Limb (tissue), 2 donors: ENCODE measurements at regions not wholly inside any gene's neighbourhood (a gene's known extent, or its start where the extent isn't known, plus 50 kb on each side); places are given as distances from the start of the nearest gene placed in this dataset.
A peak's percentile ranks its signal among the peaks of the same experiment; 100 is the strongest.

Experiments
- DNase-seq, 2 donors: peaks; one replicate each; pipeline ENCODE4 v3.0.0-alpha.2; 2016; ENCODE audit errors: extremely low spot score in 2 of 2

DNA sequence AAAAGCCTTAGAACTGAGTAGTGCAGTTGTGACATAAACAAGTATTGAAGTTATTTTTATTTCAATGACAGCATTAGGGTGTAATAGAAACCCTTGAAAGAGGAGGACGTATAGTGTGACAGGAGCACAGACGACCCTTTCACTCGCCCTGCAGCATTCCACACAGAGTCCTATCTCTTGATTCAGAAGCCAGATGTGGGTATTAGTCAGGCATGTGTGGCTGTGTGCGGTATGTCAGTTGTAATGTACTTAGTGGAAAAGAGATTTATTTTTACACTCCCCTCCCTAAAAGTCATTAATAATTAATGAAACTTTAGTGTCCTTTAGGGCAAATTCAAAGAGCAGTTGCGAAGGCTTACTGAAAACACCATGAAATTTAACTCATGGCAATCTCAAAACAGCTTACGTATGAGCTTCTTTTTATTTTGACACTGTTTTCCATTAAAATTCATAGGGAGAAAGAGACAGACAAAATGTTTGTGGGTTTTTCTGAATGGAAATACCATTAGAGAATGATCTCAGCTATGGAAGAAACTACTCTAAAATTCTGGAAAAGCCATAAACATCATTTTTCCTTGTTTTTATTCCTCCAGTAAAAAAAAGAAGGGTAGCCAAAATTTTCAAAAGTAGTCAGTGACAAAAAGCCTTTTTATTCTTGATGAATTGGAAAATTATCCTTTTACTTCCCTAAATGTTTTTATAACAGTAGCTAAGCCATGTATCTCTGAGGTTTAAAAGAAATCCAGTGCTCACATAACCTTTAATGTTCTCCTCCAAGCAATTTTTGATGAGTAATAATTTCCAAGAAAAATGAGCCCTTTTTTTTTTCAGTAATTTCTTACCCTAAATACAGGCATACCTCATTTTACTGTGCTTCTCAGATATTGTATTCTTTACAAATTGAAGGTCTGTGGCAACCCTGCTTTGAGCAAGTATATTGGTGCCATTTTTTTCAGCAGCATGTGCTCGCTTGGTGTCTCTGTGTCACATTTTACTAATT is 84.0 kb upstream of the DSEL start:
- peak; percentile 45 to 67 for DNase-seq

DNA sequence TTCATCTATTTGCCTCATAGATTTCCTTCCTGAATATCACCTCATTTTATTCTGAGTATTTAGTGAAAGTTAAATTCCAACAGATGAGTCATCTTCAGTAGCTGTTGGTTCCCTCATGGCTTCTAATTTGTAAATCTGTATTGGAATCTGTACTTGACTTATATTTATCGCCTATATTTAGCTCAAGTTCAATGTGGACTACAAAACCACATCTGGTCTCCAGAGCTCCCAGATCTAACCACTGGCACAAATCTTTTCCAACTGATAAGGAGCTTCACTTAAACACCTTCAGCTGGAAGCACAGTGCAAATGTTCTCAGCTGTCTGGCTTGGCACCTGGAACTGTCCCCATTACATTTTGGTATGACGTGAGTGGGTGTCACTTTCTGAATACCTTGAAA is 82.8 kb upstream of the DSEL start:
- DNase-seq: no peak

DNA sequence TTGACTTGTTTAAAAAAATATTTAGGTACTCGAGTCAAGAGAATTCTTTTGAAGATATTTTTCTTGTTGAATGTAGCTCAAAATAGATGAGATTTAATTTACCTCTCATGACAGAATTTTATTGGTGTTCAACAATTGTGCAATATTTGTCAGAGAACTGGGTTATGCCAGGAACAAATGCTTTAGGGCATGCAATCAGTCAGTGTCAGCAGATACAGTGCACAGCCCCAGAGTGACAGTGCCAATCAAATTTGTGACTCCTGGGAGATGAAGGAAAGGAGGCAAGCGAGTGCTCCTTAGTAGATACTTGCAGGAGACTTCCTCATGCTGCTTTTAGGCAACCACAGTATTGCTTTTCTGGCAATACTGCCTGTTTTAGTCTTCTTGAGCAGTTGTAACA is 81.2 kb upstream of the DSEL start:
- DNase-seq: no peak

DNA sequence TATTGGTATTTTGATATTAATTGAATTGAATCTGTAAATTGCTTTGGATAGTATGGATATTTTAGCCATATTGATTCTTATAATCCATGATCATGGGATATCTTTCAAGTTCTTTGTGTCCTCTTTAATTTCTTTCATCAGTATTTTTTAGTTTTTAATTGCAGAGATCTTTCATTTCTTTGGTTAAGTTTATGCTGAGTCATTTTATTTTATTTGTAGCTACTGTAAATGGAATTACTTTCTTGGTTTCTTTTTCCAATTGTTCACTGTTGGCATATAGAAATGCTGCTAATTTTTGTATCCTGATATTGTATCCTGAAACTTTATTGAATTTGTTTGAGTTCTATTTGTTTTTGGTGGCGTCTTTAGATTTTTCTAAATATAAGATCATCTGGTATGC is 79.5 kb upstream of the DSEL start:
- DNase-seq: no peak

DNA sequence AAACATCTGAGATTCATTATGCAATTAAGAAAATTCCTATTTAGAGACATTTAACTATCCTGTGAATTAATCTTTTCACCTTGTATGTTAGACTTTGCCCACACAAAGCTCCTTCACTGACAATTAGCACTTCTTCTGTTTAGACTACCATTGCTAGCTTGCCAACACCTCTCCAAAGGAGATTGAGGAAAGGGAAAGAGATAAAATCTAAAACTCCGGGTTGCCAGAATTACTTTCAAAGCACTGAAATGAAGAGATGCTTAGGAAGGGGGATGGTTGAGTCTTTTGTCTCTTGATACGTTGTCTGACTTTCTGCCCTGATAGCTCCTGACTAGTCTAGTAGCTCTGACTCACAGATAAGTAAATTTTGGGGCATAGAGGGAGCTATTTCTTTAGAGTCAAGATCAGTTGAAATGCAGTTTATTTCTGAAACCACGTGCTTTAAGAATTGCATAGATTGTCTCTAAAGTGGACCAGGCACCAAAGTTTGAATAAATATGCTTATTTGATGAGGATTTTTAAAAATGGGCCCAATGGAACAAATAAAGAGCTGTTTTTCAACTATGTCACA is 74.1 kb upstream of the DSEL start:
- no peak for DNase-seq

DNA sequence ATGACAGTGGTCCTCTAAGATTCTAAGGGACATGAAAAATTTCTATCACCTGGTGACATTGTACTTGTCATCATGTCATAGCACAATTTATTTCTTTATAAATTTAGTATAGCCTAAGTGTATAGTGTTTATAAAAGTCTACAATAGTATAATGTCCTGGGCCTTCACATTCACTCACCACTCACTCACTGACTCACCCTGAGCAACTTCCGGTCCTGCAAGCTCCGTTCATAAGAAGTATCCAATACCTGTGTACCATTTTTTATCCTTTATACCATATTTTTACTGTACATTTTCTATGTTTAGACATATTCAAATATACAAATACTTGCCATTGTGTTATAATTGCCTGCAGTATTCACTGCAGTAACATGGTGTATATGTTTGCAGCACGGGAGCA is 72.8 kb upstream of the DSEL start:
- DNase-seq: no peak

DNA sequence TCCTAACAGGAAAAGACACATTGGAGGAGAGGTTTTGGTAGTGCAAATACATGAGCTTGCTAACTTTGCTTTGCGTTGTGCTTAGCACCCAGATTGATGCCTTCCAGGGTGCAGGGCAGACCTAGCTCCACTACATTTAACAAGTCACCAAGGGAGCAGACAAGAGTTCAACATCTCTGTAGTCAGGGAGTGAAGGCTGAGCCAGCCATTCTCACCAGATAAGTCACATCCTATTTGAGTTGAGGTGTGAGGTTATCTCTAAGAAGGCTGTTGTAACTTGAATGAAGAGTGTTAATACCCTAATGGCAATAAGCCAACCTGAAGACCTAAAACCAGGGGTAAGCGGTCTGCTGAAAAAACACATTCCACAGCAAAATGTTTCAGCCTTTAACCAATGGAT is 69.6 kb upstream of the DSEL start:
- DNase-seq: no peak

DNA sequence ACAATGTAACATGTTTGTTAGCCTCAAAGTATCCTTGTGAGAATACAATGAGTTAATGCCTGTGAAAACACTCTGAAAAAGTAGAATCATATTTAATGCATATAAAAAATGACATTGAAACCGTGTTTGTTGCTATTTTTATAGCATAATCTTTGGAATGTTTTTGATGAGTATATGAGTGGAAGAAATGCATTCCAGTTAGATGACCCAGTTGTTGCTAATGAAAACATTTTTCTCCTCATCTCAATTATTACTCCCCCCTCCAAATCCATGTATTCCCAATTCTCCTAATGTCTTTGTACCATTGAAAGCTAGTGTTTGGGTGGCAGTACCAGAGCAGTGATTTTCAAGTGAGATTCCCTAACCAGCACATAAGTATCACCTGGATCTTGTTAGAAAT is 67.1 kb upstream of the DSEL start:
- DNase-seq: no peak

DNA sequence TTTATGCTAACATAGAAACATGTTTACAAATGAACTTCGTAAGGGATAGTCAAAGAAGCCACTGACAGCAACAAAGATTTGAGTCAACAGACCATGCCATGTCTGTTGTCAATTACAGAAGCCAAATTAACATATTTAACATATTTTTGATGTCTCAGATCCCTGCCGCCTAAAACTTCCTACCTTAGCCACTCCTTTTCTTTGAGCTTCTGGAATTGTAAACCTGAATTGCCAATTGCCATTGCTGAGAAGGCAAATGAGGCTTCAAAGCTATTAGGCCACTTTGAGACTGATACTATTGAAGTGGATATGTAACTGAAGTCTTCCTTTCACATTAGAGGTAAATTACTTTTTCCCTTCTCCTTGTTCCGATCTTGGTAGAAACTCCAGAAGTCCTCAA is 66.0 kb upstream of the DSEL start:
- no peak for DNase-seq

DNA sequence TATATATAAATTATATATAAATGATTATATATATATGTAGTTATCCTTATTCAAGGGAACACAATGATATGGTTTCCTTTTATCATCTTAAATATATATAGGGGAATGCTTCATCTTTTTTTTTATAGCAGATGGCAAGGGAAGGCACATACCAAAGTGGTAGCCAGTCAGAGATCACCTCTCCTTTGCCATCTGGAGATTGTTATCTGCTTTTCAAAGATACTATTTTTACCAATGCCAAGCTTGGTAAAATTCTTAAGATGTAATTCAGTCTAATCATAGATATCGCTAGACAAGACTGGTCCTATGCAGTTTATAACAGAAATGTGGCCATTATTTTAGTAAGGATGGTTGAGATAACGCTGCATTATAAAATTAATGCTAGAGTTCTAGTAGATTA is 64.7 kb upstream of the DSEL start:
- DNase-seq: no peak

DNA sequence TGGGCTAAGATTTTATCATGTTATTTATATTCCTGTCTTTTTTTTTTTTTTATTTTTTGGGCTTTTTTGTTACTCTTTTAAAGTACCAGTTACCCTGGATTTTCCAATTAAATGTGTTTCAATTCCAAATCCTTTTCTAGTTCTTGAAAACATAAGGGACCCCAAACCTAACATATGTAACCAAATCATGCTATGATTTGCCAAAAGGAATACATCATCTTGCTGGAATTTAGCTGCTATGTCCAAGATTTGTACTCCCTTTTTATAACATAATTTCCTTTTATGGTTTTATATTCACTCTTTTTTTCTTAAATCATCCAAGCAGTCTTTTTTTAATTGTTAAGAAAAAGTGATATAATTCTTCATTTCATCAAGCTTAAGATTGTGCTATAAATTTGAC is 60.9 kb upstream of the DSEL start:
- peak in 1 of 2 donors; percentile 70 for DNase-seq

DNA sequence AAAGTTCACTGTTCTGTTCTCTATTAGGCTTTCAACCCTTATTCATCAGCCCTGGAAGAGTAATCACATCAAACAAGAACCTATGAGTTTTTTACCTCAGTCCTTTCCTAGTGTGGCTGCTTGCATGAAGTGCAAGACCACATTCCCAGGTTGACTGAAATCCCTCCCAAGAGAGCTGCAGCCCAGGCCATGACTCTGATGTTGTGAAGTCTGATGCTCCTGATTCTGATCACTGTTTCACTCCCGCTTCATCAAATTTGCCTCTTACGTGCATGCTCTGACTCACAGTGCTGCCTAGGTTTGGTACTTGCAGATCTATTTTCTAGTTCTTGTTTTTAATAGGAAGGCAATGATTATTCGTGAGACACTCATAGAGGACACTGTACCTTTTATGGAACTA is 58.2 kb upstream of the DSEL start:
- DNase-seq: no peak

DNA sequence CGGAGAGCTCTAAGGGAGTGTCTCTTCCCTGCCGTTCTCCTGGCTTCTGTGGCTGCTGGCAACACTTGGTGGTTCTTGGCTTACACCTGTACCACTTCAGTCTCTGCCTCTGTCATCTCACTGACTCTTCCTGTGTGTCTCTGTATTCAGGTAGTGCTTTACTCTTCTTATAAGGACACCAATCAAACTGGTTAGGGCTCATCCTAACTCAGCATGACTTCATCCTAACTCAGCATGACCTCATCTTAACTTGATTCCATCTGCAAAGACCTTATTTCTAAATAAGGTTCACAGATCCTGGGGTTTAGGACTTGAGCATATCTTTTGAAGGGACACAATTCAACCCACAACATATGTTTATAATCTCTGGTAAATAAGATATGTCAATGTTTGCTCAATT is 51.6 kb upstream of the DSEL start:
- no peak for DNase-seq
